ENCODE measurements at regions not wholly inside any gene's neighbourhood (a gene's known extent, or its start where the extent isn't known, plus 50 kb on each side); places are given as distances from the start of the nearest gene placed in this dataset.

GRCh38 chr10:78776756-78777155 lies 292.0 kb upstream of the ZMIZ1 start:
- no peak for TF ChIP-seq CTCF (IDR thresholded peaks at IDR 0.05; ENCODE audit: low read depth, low read length, missing control alignments)

GRCh38 chr10:78777466-78777865 lies 291.3 kb upstream of the ZMIZ1 start:
- DNase-seq (ENCODE audit: extremely low read depth, low read depth): no peak

More at GRCh38 chr10:78776756-78777155, 292.0 kb upstream of the ZMIZ1 start:
- H3K4me3 ChIP-seq (replicated peaks; ENCODE audit: low read depth, low read length): no peak overlapping the region
- no peak for DNase-seq (ENCODE audit: extremely low read depth, low read depth)

GRCh38 chr10:78777867-78778266 lies 290.9 kb upstream of the ZMIZ1 start:
- no peak for DNase-seq (ENCODE audit: extremely low read depth, low read depth)
- TF ChIP-seq CTCF (IDR thresholded peaks at IDR 0.05; ENCODE audit: low read depth, low read length, missing control alignments): no peak

More at GRCh38 chr10:78777466-78777865, 291.3 kb upstream of the ZMIZ1 start:
- H3K4me3 ChIP-seq (replicated peaks; ENCODE audit: low read depth, low read length): no peak overlapping the region
- no peak for TF ChIP-seq CTCF (IDR thresholded peaks at IDR 0.05; ENCODE audit: low read depth, low read length, missing control alignments)

GRCh38 chr10:78778444-78779338 lies 290.1 kb upstream of the ZMIZ1 start:
- DNase-seq (ENCODE audit: extremely low read depth, low read depth): no peak

More at GRCh38 chr10:78777867-78778266, 290.9 kb upstream of the ZMIZ1 start:
- H3K4me3 ChIP-seq (replicated peaks; ENCODE audit: low read depth, low read length): no peak overlapping the region

GRCh38 chr10:78779339-78779955 lies 289.3 kb upstream of the ZMIZ1 start:
- no peak for TF ChIP-seq CTCF (IDR thresholded peaks at IDR 0.05; ENCODE audit: low read depth, low read length, missing control alignments)
- no peak for DNase-seq (ENCODE audit: extremely low read depth, low read depth)

More at GRCh38 chr10:78778444-78779338, 290.1 kb upstream of the ZMIZ1 start:
- no peak for TF ChIP-seq CTCF (IDR thresholded peaks at IDR 0.05; ENCODE audit: low read depth, low read length, missing control alignments)
- H3K4me3 ChIP-seq (replicated peaks; ENCODE audit: low read depth, low read length): no peak overlapping the region

GRCh38 chr10:78780551-78780961 lies 288.2 kb upstream of the ZMIZ1 start:
- H3K4me3 ChIP-seq (replicated peaks; ENCODE audit: low read depth, low read length): no peak overlapping the region
- no peak for DNase-seq (ENCODE audit: extremely low read depth, low read depth)
- no peak for TF ChIP-seq CTCF (IDR thresholded peaks at IDR 0.05; ENCODE audit: low read depth, low read length, missing control alignments)

More at GRCh38 chr10:78779339-78779955, 289.3 kb upstream of the ZMIZ1 start:
- no peak overlapping the region for H3K4me3 ChIP-seq (replicated peaks; ENCODE audit: low read depth, low read length)
